Medulla oblongata (tissue), 1 donor: ENCODE measurements at regions not wholly inside any gene's neighbourhood (a gene's known extent, or its start where the extent isn't known, plus 50 kb on each side); places are given as distances from the start of the nearest gene placed in this dataset.
"Not testable (repeated sequence)": the region's sequence is repeated elsewhere in the genome, so short reads cannot be mapped to it uniquely, and the experiment has no call there.

Experiments used
- DNase-seq: peaks from one replicate; pipeline ENCODE4 v3.0.0-alpha.2; 2015; ENCODE audit errors: extremely low spot score

- DNase-seq, result no peak
These were observed 374.9 kb upstream of the TRPC7 start for GRCh38 chr5:136740228-136740627.

- DNase-seq, result not testable (repeated sequence)
These were observed 373.9 kb upstream of the TRPC7 start for GRCh38 chr5:136739271-136739670.

GRCh38 chr5:136738829-136739228, 373.5 kb upstream of the TRPC7 start:
- no peak for DNase-seq

- no peak for DNase-seq
These were observed 370.7 kb upstream of the TRPC7 start for GRCh38 chr5:136736021-136736420.

- DNase-seq, result not testable (repeated sequence)
These were observed 370.3 kb upstream of the TRPC7 start for GRCh38 chr5:136735611-136736010.

- DNase-seq, result peak; percentile 54
These were observed 369.3 kb upstream of the TRPC7 start for GRCh38 chr5:136734628-136735027.

GRCh38 chr5:136732751-136733150, 367.4 kb upstream of the TRPC7 start:
- peak; percentile 13 for DNase-seq

- peak; percentile 29 for DNase-seq
These were observed 366.0 kb upstream of the TRPC7 start for GRCh38 chr5:136731241-136731900.

GRCh38 chr5:136730426-136730825, 365.1 kb upstream of the TRPC7 start:
- no peak for DNase-seq

- no peak for DNase-seq
These were observed 364.6 kb upstream of the TRPC7 start for GRCh38 chr5:136729901-136730355.

- DNase-seq, result no peak
These were observed 361.2 kb upstream of the TRPC7 start for GRCh38 chr5:136726506-136726905.

- no peak for DNase-seq
These were observed 358.8 kb upstream of the TRPC7 start for GRCh38 chr5:136724161-136724560.

GRCh38 chr5:136722581-136722980, 357.2 kb upstream of the TRPC7 start:
- no peak for DNase-seq

- no peak for DNase-seq
These were observed 356.7 kb upstream of the TRPC7 start for GRCh38 chr5:136722086-136722485.

GRCh38 chr5:136720674-136721073, 355.3 kb upstream of the TRPC7 start:
- no peak for DNase-seq

- DNase-seq, result no peak
These were observed 352.6 kb upstream of the TRPC7 start for GRCh38 chr5:136717917-136718316.

- no peak for DNase-seq
These were observed 348.9 kb upstream of the TRPC7 start for GRCh38 chr5:136714286-136714685.

GRCh38 chr5:136712628-136713027, 347.3 kb upstream of the TRPC7 start:
- DNase-seq, result no peak

- no peak for DNase-seq
These were observed 345.5 kb upstream of the TRPC7 start for GRCh38 chr5:136710834-136711233.

GRCh38 chr5:136703706-136704105, 338.4 kb upstream of the TRPC7 start:
- DNase-seq, result no peak

- no peak for DNase-seq
These were observed 337.7 kb upstream of the TRPC7 start for GRCh38 chr5:136703036-136703435.

- no peak for DNase-seq
These were observed 335.8 kb upstream of the TRPC7 start for GRCh38 chr5:136701191-136701590.

GRCh38 chr5:136699651-136700050, 334.3 kb upstream of the TRPC7 start:
- DNase-seq, result no peak

GRCh38 chr5:136698970-136699369, 333.6 kb upstream of the TRPC7 start:
- no peak for DNase-seq
